HepG2 (cell line): ENCODE measurements at regions not wholly inside any gene's neighbourhood (a gene's known extent, or its start where the extent isn't known, plus 50 kb on each side); places are given as distances from the start of the nearest gene placed in this dataset.
A peak's percentile ranks its signal among the peaks of the same experiment; 100 is the strongest.

Experiments
- ATAC-seq: fragments of 200-7000 bp; cut with Tn5 transposase; 3 replicates; pipeline ENCODE4 v1.9.1; 2020; ENCODE audit warnings: mild to moderate bottlenecking, moderate library complexity
- BruUV-seq: library from RNA; stranded (reverse); fragments of 400-500 nt; replicated peaks from 2 replicates; lab custom pipeline; 2021; lab: Mats Ljungman, UMichigan
- CTCF ChIA-PET: fragments of 300-600 bp; formaldehyde crosslinking; extraction: SDS; loops from one replicate; lab custom pipeline; 2021; ENCODE audit warnings: low total read pairs, inconsistent platforms, low intra/inter-chr PET ratio; lab: Yijun Ruan, JAX
- POLR2A ChIA-PET: fragments of 350-600 bp; sonication (Branson Sonifier 250); formaldehyde crosslinking; loops from one replicate; lab custom pipeline; 2020; ENCODE audit warnings: antibody characterized with exemption, inconsistent platforms; lab: Yijun Ruan, JAX
- DNase-seq: peaks from one replicate; pipeline ENCODE4 v3.0.0-alpha.2; 2015; ENCODE audit warnings: low spot score
- FAIRE-seq: peaks from 3 replicates; lab custom pipeline; 2011; peaks lifted over from hg19 to GRCh38; lab: Jason Lieb, UNC
- H2AFZ ChIP-seq: one replicate; pipeline ENCODE4 v1.6.1; 2011; ENCODE audit warnings: low read length, inconsistent platforms
- H3K27ac ChIP-seq: fragments of 300-600 bp; 3 replicates; pipeline ENCODE4 v1.8.0; 2011; ENCODE audit warnings: mixed run types, mild to moderate bottlenecking, mixed read lengths, low read length, inconsistent platforms; ENCODE audit not compliant: insufficient read depth; ENCODE audit errors: extremely low read length
- H3K27me3 ChIP-seq, 2 experiments: fragments of 200-600 bp in 1 of 2; 2 replicates in 1 of 2; 3 replicates in 1 of 2; pipeline versions ENCODE4 v1.6.0 to v1.8.0; 2011; ENCODE audit warnings: low read length in 2 of 2, mild to moderate bottlenecking in 2 of 2, moderate library complexity in 2 of 2, inconsistent platforms in 1 of 2; ENCODE audit not compliant: insufficient read depth in 2 of 2, control insufficient read depth in 1 of 2
- H3K36me3 ChIP-seq, 2 experiments: fragments of 200-600 bp in 1 of 2; replicated peaks in 1 of 2; 2 replicates in 1 of 2; 3 replicates in 1 of 2; pipeline versions ENCODE4 v1.5.1 to v1.8.0; 2011; ENCODE audit warnings: low read length in 2 of 2, inconsistent platforms in 1 of 2; ENCODE audit not compliant: insufficient read depth in 2 of 2, control insufficient read depth in 1 of 2
- H3K4me1 ChIP-seq: 2 replicates; pipeline ENCODE4 v1.5.1; 2012; ENCODE audit warnings: low read length, inconsistent platforms; ENCODE audit not compliant: insufficient read depth
- H3K4me2 ChIP-seq: 2 replicates; pipeline ENCODE4 v1.6.0; 2011; ENCODE audit warnings: low read depth, low read length, inconsistent platforms
- H3K4me3 ChIP-seq, 3 experiments: fragments of 200-600 bp in 1 of 3; sonication (generic), shearing (Covaris generic) in 1 of 3; replicated peaks in 1 of 3; 2 replicates each; pipeline ENCODE4 v1.5.1; 2011 to 2016; ENCODE audit warnings: low read length in 3 of 3, inconsistent platforms in 2 of 3, low read depth in 2 of 3, mild to moderate bottlenecking in 2 of 3, control low read depth in 1 of 3, mixed read lengths in 1 of 3; ENCODE audit not compliant: insufficient read depth in 1 of 3
- H3K79me2 ChIP-seq: one replicate; pipeline ENCODE4 v1.6.1; 2011; ENCODE audit warnings: low read length, inconsistent platforms; ENCODE audit not compliant: insufficient read depth
- H3K9ac ChIP-seq: 2 replicates; pipeline ENCODE4 v1.6.0; 2011; ENCODE audit warnings: mild to moderate bottlenecking, low read depth, low read length, inconsistent platforms; ENCODE audit not compliant: insufficient read depth
- H3K9me3 ChIP-seq: 2 replicates; pipeline ENCODE4 v1.5.1; 2012; ENCODE audit warnings: mild to moderate bottlenecking, low read length
- H4K20me1 ChIP-seq: 2 replicates; pipeline ENCODE4 v1.6.0; 2011; ENCODE audit warnings: inconsistent platforms, mild to moderate bottlenecking, low read length, moderate library complexity; ENCODE audit not compliant: insufficient read depth
- MAFF ChIP-seq: IDR thresholded peaks from 2 replicates; pipeline ENCODE4 v1.6.1; 2011; ENCODE audit warnings: low read depth, low read length, improper control_type of control experiment
- MAFK ChIP-seq, 2 experiments: IDR thresholded peaks in 1 of 2; conservative IDR thresholded peaks in 1 of 2; 2 replicates each; pipeline ENCODE4 v1.6.1; 2011; ENCODE audit warnings: improper control_type of control experiment in 2 of 2, low read length in 2 of 2
- NR1H2 ChIP-seq: sonication (generic); formaldehyde crosslinking; IDR thresholded peaks from 2 replicates; pipeline ENCODE4 v1.8.1; 2022; ENCODE audit warnings: low read depth, missing genetic modification reagents, borderline replicate concordance
- YEATS4 ChIP-seq: sonication (generic); formaldehyde crosslinking; IDR thresholded peaks from 2 replicates; pipeline ENCODE4 v1.4.0; 2020; ENCODE audit warnings: missing genetic modification reagents, borderline replicate concordance
- YY1 ChIP-seq: IDR thresholded peaks from 2 replicates; pipeline ENCODE4 v1.6.1; 2011; ENCODE audit warnings: low read length, low read depth, moderate library complexity, mild to moderate bottlenecking; ENCODE audit not compliant: insufficient read depth, insufficient replicate concordance
- ZNF136 ChIP-seq: sonication (generic); formaldehyde crosslinking; IDR thresholded peaks from 2 replicates; pipeline ENCODE4 v1.8.1; 2022; ENCODE audit warnings: low read depth, mild to moderate bottlenecking, moderate library complexity, missing genetic modification reagents
- ZNF556 ChIP-seq: sonication (generic); formaldehyde crosslinking; IDR thresholded peaks from 2 replicates; pipeline ENCODE4 v1.4.0; 2020; ENCODE audit warnings: mild to moderate bottlenecking, missing genetic modification reagents, borderline replicate concordance
- WGBS: methylation state at CpG from one replicate; pipeline ENCODE4 v1.1.6; 2017; ENCODE audit warnings: low lambda C conversion rate; 5-methylcytosine and 5-hydroxymethylcytosine counted together
- in situ Hi-C: cut with HindIII; loops from 2 replicates; pipeline ENCODE4 v1.10.0; 2017; ENCODE audit warnings: low pct_unique_long_range_greater_than_20kb; ENCODE audit not compliant: extremely low pct_ligation_motif_present
- intact Hi-C: fragments of 100-400 bp; cut with micrococcal nuclease; formaldehyde crosslinking; loops from one replicate; pipeline ENCODE4 v1.10.0; 2022; ENCODE audit not compliant: unreplicated experiment

GRCh38 chr13:81565849-81566248 lies 1224.9 kb upstream of the SPRY2 start:
- in situ Hi-C loops (no loop called here), intact Hi-C loops (no loop called here)
- Histone ChIP-seq H3K27ac (no peak overlapping the region), H4K20me1 (no peaks in the 10 kb centered on the region), H2AFZ (no peak overlapping the region), H3K9ac (no peak overlapping the region), H3K4me3 (no peak overlapping the region), H3K36me3 (no peaks in the 10 kb centered on the region), H3K9me3 (no peaks in the 10 kb centered on the region), H3K4me1 (no peaks in the 10 kb centered on the region), H3K27me3 (no peaks in the 10 kb centered on the region), H3K4me2 (no peak overlapping the region), H3K79me2 (no peaks in the 10 kb centered on the region)
- CTCF ChIA-PET: no interaction called here
- POLR2A ChIA-PET: no interaction called here
- FAIRE-seq (no peak), ATAC-seq (no peak), DNase-seq (no peak)
- peak; percentile 74; the same call in 1 of the 2 replicates for TF ChIP-seq MAFF
- TF ChIP-seq MAFK (conservative IDR thresholded peaks at IDR 0.05 in 1 of 2, IDR thresholded peaks at IDR 0.05 in 1 of 2; ENCODE audit: low read length in 2 of 2): peak; percentile 63 to 77
- no peak for TF ChIP-seq YY1
- TF ChIP-seq ZNF136 (CRISPR knock-in tag): no peak
- BruUV-seq: no TSS peak
- 4% methylated on average over 1 of the region's 1 CpG for WGBS

GRCh38 chr13:81563091-81563490 lies 1222.2 kb upstream of the SPRY2 start:
- H2AFZ ChIP-seq: no peak overlapping the region
- no peak for FAIRE-seq
- intact Hi-C loops: no loop called here
- no peaks in the 10 kb centered on the region for H3K9me3 ChIP-seq
- H3K27ac ChIP-seq: no peak overlapping the region
- no TSS peak for BruUV-seq
- no peak for DNase-seq
- no peaks in the 10 kb centered on the region for H3K36me3 ChIP-seq
- in situ Hi-C loops: no loop called here
- no peak overlapping the region for H3K4me3 ChIP-seq
- no peak for ATAC-seq
- H3K27me3 ChIP-seq: no peaks in the 10 kb centered on the region
- H3K4me2 ChIP-seq: no peak overlapping the region
- TF ChIP-seq ZNF556 (no peak), NR1H2 (CRISPR knock-in tag) (no peak), YEATS4 (no peak)
- H4K20me1 ChIP-seq: no peaks in the 10 kb centered on the region
- H3K79me2 ChIP-seq: no peaks in the 10 kb centered on the region
- no peaks in the 10 kb centered on the region for H3K4me1 ChIP-seq
- CTCF ChIA-PET: no interaction called here
- POLR2A ChIA-PET: no interaction called here
- no peak overlapping the region for H3K9ac ChIP-seq
